ENCODE measurements at regions not wholly inside any gene's neighbourhood (a gene's known extent, or its start where the extent isn't known, plus 50 kb on each side); places are given as distances from the start of the nearest gene placed in this dataset.
"Not testable (repeated sequence)": the region's sequence is repeated elsewhere in the genome, so short reads cannot be mapped to it uniquely, and the experiment has no call there.

DNA sequence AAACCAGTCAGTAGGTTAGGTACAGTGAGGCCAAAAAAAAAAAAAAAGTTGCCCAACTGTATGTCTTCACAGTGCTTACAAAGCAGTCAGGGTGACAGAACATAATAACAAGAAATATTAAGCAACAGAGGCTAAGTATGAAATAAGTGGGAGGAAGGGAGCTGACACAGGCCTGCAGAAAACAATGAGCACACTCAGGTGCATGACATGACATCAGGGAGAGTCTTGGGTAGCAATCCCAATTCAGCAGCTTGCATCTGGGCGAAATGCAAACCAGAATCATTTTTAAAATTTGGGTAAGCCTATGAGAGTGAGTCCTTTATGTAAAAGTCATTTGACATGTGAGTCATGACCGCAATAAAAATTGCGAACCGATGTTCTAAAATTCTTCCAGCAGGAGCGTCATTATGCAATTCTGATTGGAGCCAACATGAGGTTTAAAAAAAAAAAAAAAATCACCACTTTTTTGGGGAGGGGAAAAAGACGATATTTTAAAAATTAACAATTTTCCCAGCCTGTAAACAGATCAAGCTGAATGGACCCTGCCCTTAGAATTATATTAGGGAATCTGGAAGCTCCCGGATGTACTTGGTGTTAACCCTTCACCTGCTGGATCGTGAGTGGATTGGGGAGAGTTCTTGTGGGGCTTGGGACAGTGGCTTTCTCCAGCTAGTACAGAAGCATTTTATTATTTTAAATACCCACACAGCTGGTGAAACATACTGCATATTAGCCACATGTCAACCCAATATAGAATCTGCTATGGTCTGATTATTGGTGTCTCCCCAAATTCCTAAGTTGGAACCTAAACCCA is 127.9 kb downstream of the NPIPB5 start:
- no peak for ATAC-seq

DNA sequence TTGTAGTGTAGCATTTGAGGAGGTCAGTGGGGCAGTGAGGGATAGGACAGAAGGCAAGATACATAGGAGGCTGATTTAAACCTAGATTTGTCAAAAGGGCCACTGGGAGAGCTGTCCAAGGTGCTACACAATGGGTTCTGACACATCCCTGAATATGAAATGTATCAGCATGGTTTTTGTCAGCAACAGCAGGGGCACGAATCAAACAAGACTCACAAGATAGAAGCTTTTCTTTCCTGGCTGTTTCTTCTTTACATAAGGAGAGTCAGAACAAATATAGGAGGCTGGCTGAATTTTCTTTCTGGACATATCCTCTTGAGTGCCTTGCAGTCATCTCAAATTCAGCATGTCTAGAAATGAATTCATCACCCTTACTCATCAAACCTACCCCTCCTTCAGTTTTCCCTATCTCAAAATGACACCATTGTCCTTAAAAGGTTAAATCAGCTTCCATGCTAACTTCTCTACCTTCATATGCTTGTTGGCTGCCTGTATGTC is 130.5 kb downstream of the NPIPB5 start:
- TF ChIP-seq, protein P1, sequence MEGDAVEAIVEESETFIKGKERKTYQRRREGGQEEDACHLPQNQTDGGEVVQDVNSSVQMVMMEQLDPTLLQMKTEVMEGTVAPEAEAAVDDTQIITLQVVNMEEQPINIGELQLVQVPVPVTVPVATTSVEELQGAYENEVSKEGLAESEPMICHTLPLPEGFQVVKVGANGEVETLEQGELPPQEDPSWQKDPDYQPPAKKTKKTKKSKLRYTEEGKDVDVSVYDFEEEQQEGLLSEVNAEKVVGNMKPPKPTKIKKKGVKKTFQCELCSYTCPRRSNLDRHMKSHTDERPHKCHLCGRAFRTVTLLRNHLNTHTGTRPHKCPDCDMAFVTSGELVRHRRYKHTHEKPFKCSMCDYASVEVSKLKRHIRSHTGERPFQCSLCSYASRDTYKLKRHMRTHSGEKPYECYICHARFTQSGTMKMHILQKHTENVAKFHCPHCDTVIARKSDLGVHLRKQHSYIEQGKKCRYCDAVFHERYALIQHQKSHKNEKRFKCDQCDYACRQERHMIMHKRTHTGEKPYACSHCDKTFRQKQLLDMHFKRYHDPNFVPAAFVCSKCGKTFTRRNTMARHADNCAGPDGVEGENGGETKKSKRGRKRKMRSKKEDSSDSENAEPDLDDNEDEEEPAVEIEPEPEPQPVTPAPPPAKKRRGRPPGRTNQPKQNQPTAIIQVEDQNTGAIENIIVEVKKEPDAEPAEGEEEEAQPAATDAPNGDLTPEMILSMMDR (IDR thresholded peaks at IDR 0.05) = no peak
- TF ChIP-seq POLR2A (IDR thresholded peaks at IDR 0.05) = no peak
- H3K27me3 ChIP-seq = no peaks in the 10 kb centered on the region
- no peaks in the 10 kb centered on the region for H3K36me3 ChIP-seq (replicated peaks in 1 of 2; ENCODE audit: insufficient read depth in 1 of 2, low read depth in 2 of 2)
- H3K4me1 ChIP-seq = no peaks in the 10 kb centered on the region
- intact Hi-C loops (cut with DNase I) = no loop called here
- H3K9me3 ChIP-seq = no peaks in the 10 kb centered on the region
- no peak overlapping the region for H3K4me3 ChIP-seq
- ATAC-seq (no peak), DNase-seq (no peak)
- 21 to 37% methylated on average over 1 of the region's 1 CpG for WGBS, 2 donors
- H3K27ac ChIP-seq = no peak overlapping the region

More for the DNA sequence above, 127.9 kb downstream of the NPIPB5 start:
- H3K9me3 ChIP-seq = no peaks in the 10 kb centered on the region
- no peaks in the 10 kb centered on the region for H3K27me3 ChIP-seq
- no peaks in the 10 kb centered on the region for H3K4me1 ChIP-seq
- DNase-seq = no peak
- TF ChIP-seq POLR2A (IDR thresholded peaks at IDR 0.05) = no peak
- TF ChIP-seq, protein P1 (IDR thresholded peaks at IDR 0.05) = no peak
- WGBS, 2 donors = 62 to 67% methylated on average over 8 of the region's 8 CpGs
- intact Hi-C loops (cut with DNase I) = no loop called here
- no peak overlapping the region for H3K27ac ChIP-seq
- no peak overlapping the region for H3K4me3 ChIP-seq
- no peaks in the 10 kb centered on the region for H3K36me3 ChIP-seq (replicated peaks in 1 of 2; ENCODE audit: insufficient read depth in 1 of 2, low read depth in 2 of 2)

DNA sequence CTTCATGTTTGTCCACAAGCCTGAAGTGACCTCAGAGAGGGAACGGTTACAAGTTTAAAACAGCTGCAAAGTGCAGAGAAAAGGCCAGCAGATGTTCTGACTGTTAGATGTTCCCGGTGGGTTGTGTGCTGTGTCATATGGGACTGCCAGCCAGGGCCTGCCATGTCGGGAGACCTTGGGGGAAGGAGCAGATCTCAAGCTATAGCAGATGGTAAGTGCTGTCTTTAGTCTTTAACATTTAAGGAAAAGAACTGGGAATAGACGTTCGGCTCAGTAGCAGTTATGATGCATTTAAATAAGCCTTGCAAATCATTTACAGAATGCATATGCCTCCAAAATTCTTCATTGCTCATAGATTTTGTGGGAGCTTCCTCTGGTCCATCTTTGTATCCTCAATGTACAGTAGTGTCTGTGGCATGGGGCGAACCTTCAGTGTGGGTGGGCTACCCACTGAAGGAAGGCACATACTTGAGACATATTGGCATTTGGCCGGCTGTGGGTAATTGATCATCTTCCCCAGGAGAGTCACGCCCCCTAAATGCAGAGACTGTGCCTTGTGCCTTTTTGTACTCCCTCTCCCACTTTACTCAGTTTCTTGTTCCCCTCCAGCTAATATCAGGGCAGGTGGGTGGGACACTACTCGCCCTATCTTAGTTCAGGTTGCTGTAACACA is 131.9 kb downstream of the NPIPB5 start:
- ATAC-seq (no peak), DNase-seq (no peak)
- Histone ChIP-seq H3K9me3 (no peaks in the 10 kb centered on the region), H3K27ac (no peak overlapping the region), H3K36me3 (replicated peaks in 1 of 2; ENCODE audit: insufficient read depth in 1 of 2, low read depth in 2 of 2) (no peaks in the 10 kb centered on the region), H3K27me3 (peaks cover 0 to 3% of the 10 kb centered on the region in 2 donors), H3K4me3 (no peak overlapping the region), H3K4me1 (no peaks in the 10 kb centered on the region)
- no peak for TF ChIP-seq POLR2A (IDR thresholded peaks at IDR 0.05)
- TF ChIP-seq, protein P1 (IDR thresholded peaks at IDR 0.05) = no peak
- WGBS, 2 donors = 48% methylated on average over 9 of the region's 9 CpGs
- intact Hi-C loops (cut with DNase I) = no loop called here

DNA sequence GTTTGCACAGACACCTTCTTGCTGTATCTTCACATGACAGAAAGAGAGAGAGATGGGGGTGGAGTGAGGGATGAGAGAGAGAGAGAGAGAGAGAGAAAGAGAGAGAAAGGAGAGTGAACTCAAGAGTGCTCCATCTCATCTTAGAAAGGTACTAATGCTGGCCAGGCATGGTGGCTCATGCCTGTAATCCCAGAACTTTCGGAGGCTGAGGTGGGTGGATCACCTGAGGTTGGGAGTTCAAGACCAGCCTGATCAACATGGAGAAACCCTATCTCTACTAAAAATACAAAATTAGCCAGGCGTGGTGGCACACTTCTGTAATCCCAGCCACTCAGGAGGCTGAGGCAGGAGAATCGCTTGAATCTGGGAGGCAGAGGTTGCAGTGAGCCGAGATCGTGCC is 132.5 kb downstream of the NPIPB5 start:
- DNase-seq; H3K4me3 ChIP-seq; ATAC-seq; H3K4me1 ChIP-seq; H3K36me3 ChIP-seq (replicated peaks in 1 of 2; ENCODE audit: insufficient read depth in 1 of 2, low read depth in 2 of 2); intact Hi-C loops (cut with DNase I); H3K9me3 ChIP-seq; H3K27me3 ChIP-seq; H3K27ac ChIP-seq: not testable (repeated sequence)
- WGBS, 2 donors = 85 to 87% methylated on average over 5 of the region's 5 CpGs

DNA sequence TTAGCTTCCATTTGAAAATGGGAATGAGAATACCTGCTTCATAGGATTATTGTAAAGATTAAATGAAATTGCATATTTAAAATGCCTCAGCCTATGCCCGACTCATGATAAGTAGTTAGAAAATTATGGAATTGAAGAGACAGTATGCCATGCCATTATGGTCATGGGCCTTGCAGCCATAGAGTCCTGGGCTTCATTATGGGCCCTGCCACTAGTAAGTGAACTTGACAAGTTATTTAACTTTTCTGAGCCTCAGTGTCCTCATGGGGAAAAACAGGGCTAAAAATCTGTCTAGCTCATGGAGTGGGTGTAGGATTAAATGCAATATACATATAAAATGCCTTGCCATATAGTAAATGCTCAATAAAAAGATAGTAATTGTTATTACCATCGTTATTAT is 133.2 kb downstream of the NPIPB5 start:
- no peak for ATAC-seq
- no peak overlapping the region for H3K27ac ChIP-seq
- DNase-seq = no peak
- TF ChIP-seq, protein P1 (IDR thresholded peaks at IDR 0.05) = no peak
- peak in 1 of 3 donors; percentile 6 for TF ChIP-seq POLR2A (IDR thresholded peaks at IDR 0.05)
- 76 to 77% methylated on average over 2 of the region's 2 CpGs for WGBS, 2 donors
- no peaks in the 10 kb centered on the region for H3K9me3 ChIP-seq
- intact Hi-C loops (cut with DNase I) = no loop called here
- no peak overlapping the region for H3K4me3 ChIP-seq
- H3K4me1 ChIP-seq = no peaks in the 10 kb centered on the region
- H3K27me3 ChIP-seq = peaks cover 0 to 3% of the 10 kb centered on the region in 2 donors
- no peaks in the 10 kb centered on the region for H3K36me3 ChIP-seq (replicated peaks in 1 of 2; ENCODE audit: insufficient read depth in 1 of 2, low read depth in 2 of 2)
